ENCODE measurements at regions not wholly inside any gene's neighbourhood (a gene's known extent, or its start where the extent isn't known, plus 50 kb on each side); places are given as distances from the start of the nearest gene placed in this dataset.
A peak's percentile ranks its signal among the peaks of the same experiment; 100 is the strongest.

DNA sequence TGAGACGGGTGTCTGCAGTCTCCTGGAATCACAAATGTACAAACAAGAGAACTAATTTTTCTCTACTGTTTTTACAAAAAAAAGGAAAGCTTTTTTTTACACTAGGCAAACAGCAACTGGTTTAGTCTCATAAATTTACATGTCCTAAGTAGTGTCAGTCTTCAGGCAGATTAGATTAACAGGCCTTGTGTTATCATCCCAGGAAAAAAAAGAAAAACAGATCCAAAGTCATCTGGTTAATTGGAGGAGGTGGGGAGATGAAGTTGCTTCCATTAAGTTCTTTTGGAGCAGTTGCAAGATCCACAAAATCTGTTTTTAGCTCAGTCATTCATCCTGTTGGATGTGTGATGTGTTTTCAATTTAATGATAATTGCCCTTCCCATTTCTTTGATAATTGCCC, 363.5 kb upstream of the ADGRL2 start:
- Histone ChIP-seq H3K36me3 (ENCODE audit: control insufficient read depth in 1 of 2, insufficient read depth in 2 of 2, low read depth in 1 of 2, low read length in 2 of 2) (no peaks in the 10 kb centered on the region), H3K27ac (ENCODE audit: low read length, poor library complexity, severe bottlenecking) (no peak overlapping the region), H3K14ac (ENCODE audit: low read length in 2 of 2) (no peak overlapping the region), H3K9me3 (ENCODE audit: control insufficient read depth, low read length) (no peaks in the 10 kb centered on the region), H4K91ac (ENCODE audit: low read length) (no peak overlapping the region), H3K4me2 (ENCODE audit: low read length, poor library complexity, severe bottlenecking) (no peak overlapping the region), H3K4me3 (ENCODE audit: insufficient read depth in 1 of 2, low read depth in 1 of 2, low read length in 2 of 2) (no peak overlapping the region), H3K79me1 (replicated peaks; ENCODE audit: low read length, poor library complexity, severe bottlenecking) (no peaks in the 10 kb centered on the region), H2AK5ac (ENCODE audit: low read length, severe bottlenecking) (no peak overlapping the region), H3K4me1 (ENCODE audit: control insufficient read depth, insufficient read depth, low read depth, low read length) (no peaks in the 10 kb centered on the region), H2BK12ac (ENCODE audit: low read length in 2 of 2) (no peak overlapping the region), H3K23ac (ENCODE audit: low read length in 2 of 2) (no peak overlapping the region), H2BK15ac (ENCODE audit: low read depth, poor library complexity, severe bottlenecking) (no peak overlapping the region), H3K27me3 (ENCODE audit: control insufficient read depth in 1 of 2, insufficient read depth in 1 of 2, low read length in 2 of 2) (no peaks in the 10 kb centered on the region), H2BK120ac (ENCODE audit: low read depth, low read length) (no peak overlapping the region), H3K4ac (ENCODE audit: low read depth in 1 of 2, low read length in 2 of 2) (no peak overlapping the region), H2AFZ (ENCODE audit: low read depth, low read length) (no peak overlapping the region), H2BK5ac (ENCODE audit: low read depth, low read length, poor library complexity, severe bottlenecking) (no peak overlapping the region), H3K9ac (ENCODE audit: low read length) (no peak overlapping the region), H4K8ac (ENCODE audit: low read length) (no peak overlapping the region), H3K18ac (ENCODE audit: low read depth in 1 of 2, low read length in 2 of 2) (no peak overlapping the region)
- peak; percentile 19 for DNase-seq
- WGBS, result 86% methylated on average over 1 of the region's 1 CpG

DNA sequence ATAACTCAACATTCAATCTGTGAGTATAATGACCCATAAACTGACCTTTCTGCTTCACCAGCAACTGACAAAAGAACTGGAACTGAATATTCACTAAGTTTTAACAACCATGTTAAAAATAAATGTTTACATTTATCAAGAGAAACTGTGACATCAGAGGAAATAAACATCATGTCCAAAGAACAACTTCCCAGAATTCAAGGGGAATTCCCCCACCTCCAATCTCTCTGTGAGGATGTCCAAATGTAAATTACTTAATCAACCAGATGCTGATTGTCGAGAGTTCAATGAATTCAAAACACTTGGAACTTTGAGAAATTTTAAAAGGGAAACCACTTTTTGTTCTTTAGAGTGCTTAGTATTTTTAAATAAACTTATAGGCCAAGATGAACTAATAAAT, 365.6 kb upstream of the ADGRL2 start:
- WGBS, result no CpG with 5 or more reads among the region's 1 CpG

DNA sequence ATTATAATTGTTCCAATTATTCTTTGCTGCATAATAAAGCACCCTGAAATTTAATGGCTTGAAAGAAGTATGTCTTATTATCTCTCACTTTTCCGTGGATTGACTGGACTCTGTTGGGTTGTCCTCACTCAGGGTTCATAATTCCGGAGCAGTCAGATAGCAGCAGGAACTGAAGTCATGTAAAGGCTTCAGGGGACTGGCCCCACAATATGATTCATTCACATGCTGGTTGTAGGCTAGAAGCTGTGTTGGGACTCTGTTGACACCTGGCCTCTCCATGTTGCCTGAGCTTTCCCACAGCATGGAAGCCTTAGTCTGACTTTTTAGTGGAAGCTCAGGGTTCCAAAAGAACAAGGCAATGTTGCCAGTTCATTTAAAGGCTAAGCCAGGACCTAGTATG, 367.1 kb upstream of the ADGRL2 start:
- Histone ChIP-seq H4K8ac (ENCODE audit: low read length) (peak overlapping the region; percentile 97), H2AK5ac (ENCODE audit: low read length, severe bottlenecking) (no peak overlapping the region), H3K27ac (ENCODE audit: low read length, poor library complexity, severe bottlenecking) (no peak overlapping the region), H3K4ac (ENCODE audit: low read depth in 1 of 2, low read length in 2 of 2) (peak overlapping the region; percentile 67 to 97), H2BK5ac (ENCODE audit: low read depth, low read length, poor library complexity, severe bottlenecking) (no peak overlapping the region), H2BK15ac (ENCODE audit: low read depth, poor library complexity, severe bottlenecking) (no peak overlapping the region), H3K27me3 (ENCODE audit: control insufficient read depth in 1 of 2, insufficient read depth in 1 of 2, low read length in 2 of 2) (no peaks in the 10 kb centered on the region), H3K14ac (ENCODE audit: low read length in 2 of 2) (peak overlapping the region in 1 of 2 experiments; percentile 95), H3K18ac (ENCODE audit: low read depth in 1 of 2, low read length in 2 of 2) (peak overlapping the region; percentile 85 to 88), H3K4me3 (ENCODE audit: insufficient read depth in 1 of 2, low read depth in 1 of 2, low read length in 2 of 2) (no peak overlapping the region), H2BK12ac (ENCODE audit: low read length in 2 of 2) (peak overlapping the region; percentile 96 to 97), H2BK120ac (ENCODE audit: low read depth, low read length) (peak overlapping the region; percentile 71), H3K79me1 (replicated peaks; ENCODE audit: low read length, poor library complexity, severe bottlenecking) (no peaks in the 10 kb centered on the region), H3K4me2 (ENCODE audit: low read length, poor library complexity, severe bottlenecking) (no peak overlapping the region), H3K36me3 (ENCODE audit: control insufficient read depth in 1 of 2, insufficient read depth in 2 of 2, low read depth in 1 of 2, low read length in 2 of 2) (no peaks in the 10 kb centered on the region), H4K91ac (ENCODE audit: low read length) (peak overlapping the region; percentile 93), H3K4me1 (ENCODE audit: control insufficient read depth, insufficient read depth, low read depth, low read length) (peaks cover 2% of the 10 kb centered on the region), H3K9ac (ENCODE audit: low read length) (no peak overlapping the region), H3K9me3 (ENCODE audit: control insufficient read depth, low read length) (no peaks in the 10 kb centered on the region), H3K23ac (ENCODE audit: low read length in 2 of 2) (no peak overlapping the region), H2AFZ (ENCODE audit: low read depth, low read length) (no peak overlapping the region)
- peak; percentile 60 for DNase-seq
- 63% methylated on average over 2 of the region's 2 CpGs for WGBS

More for the DNA sequence above, 365.6 kb upstream of the ADGRL2 start:
- Histone ChIP-seq H3K23ac (ENCODE audit: low read length in 2 of 2) (no peak overlapping the region), H2AFZ (ENCODE audit: low read depth, low read length) (no peak overlapping the region), H2BK120ac (ENCODE audit: low read depth, low read length) (no peak overlapping the region), H3K27ac (ENCODE audit: low read length, poor library complexity, severe bottlenecking) (no peak overlapping the region), H3K9ac (ENCODE audit: low read length) (no peak overlapping the region), H3K4me1 (ENCODE audit: control insufficient read depth, insufficient read depth, low read depth, low read length) (peaks cover 2% of the 10 kb centered on the region), H2BK12ac (ENCODE audit: low read length in 2 of 2) (no peak overlapping the region), H3K4me3 (ENCODE audit: insufficient read depth in 1 of 2, low read depth in 1 of 2, low read length in 2 of 2) (no peak overlapping the region), H3K27me3 (ENCODE audit: control insufficient read depth in 1 of 2, insufficient read depth in 1 of 2, low read length in 2 of 2) (no peaks in the 10 kb centered on the region), H3K36me3 (ENCODE audit: control insufficient read depth in 1 of 2, insufficient read depth in 2 of 2, low read depth in 1 of 2, low read length in 2 of 2) (no peaks in the 10 kb centered on the region), H2BK5ac (ENCODE audit: low read depth, low read length, poor library complexity, severe bottlenecking) (no peak overlapping the region), H3K4ac (ENCODE audit: low read depth in 1 of 2, low read length in 2 of 2) (no peak overlapping the region), H3K14ac (ENCODE audit: low read length in 2 of 2) (no peak overlapping the region), H3K18ac (ENCODE audit: low read depth in 1 of 2, low read length in 2 of 2) (no peak overlapping the region), H2AK5ac (ENCODE audit: low read length, severe bottlenecking) (no peak overlapping the region), H4K8ac (ENCODE audit: low read length) (no peak overlapping the region), H3K79me1 (replicated peaks; ENCODE audit: low read length, poor library complexity, severe bottlenecking) (no peaks in the 10 kb centered on the region), H3K4me2 (ENCODE audit: low read length, poor library complexity, severe bottlenecking) (no peak overlapping the region), H4K91ac (ENCODE audit: low read length) (no peak overlapping the region), H2BK15ac (ENCODE audit: low read depth, poor library complexity, severe bottlenecking) (no peak overlapping the region), H3K9me3 (ENCODE audit: control insufficient read depth, low read length) (no peaks in the 10 kb centered on the region)
- DNase-seq, result peak; percentile 87

DNA sequence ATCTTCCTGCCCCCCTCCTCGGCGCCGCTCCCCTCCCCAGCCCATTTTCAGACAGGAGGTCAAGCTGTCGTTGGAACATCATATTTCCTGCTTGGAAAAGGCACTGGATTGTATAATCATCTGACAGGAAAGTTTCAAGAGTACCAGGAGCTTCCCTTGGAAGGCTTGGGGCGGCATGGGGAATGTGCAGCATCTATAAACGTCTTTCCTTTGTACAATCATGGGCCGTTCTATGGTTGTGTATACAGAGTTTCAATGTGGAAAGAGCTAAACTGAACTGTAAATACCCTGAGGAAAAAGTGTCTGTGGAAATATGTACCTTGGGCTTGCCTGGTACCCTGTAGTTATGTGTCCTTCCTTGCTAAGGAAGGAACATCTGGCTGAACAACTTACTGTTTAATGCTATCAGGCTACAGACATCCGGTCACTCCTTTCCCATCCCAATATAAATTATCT, 368.1 kb upstream of the ADGRL2 start:
- Histone ChIP-seq H3K23ac (ENCODE audit: low read length in 2 of 2) (no peak overlapping the region), H2AK5ac (ENCODE audit: low read length, severe bottlenecking) (no peak overlapping the region), H4K8ac (ENCODE audit: low read length) (peak overlapping the region; percentile 87), H3K9me3 (ENCODE audit: control insufficient read depth, low read length) (no peaks in the 10 kb centered on the region), H3K4me1 (ENCODE audit: control insufficient read depth, insufficient read depth, low read depth, low read length) (peaks cover 2% of the 10 kb centered on the region), H2BK5ac (ENCODE audit: low read depth, low read length, poor library complexity, severe bottlenecking) (no peak overlapping the region), H3K79me1 (replicated peaks; ENCODE audit: low read length, poor library complexity, severe bottlenecking) (no peaks in the 10 kb centered on the region), H2BK120ac (ENCODE audit: low read depth, low read length) (peak overlapping the region; percentile 50), H3K4me2 (ENCODE audit: low read length, poor library complexity, severe bottlenecking) (no peak overlapping the region), H3K9ac (ENCODE audit: low read length) (no peak overlapping the region), H2BK15ac (ENCODE audit: low read depth, poor library complexity, severe bottlenecking) (no peak overlapping the region), H3K27me3 (ENCODE audit: control insufficient read depth in 1 of 2, insufficient read depth in 1 of 2, low read length in 2 of 2) (no peaks in the 10 kb centered on the region), H3K14ac (ENCODE audit: low read length in 2 of 2) (no peak overlapping the region), H3K18ac (ENCODE audit: low read depth in 1 of 2, low read length in 2 of 2) (peak overlapping the region in 1 of 2 experiments; percentile 89), H3K36me3 (ENCODE audit: control insufficient read depth in 1 of 2, insufficient read depth in 2 of 2, low read depth in 1 of 2, low read length in 2 of 2) (no peaks in the 10 kb centered on the region), H3K4me3 (ENCODE audit: insufficient read depth in 1 of 2, low read depth in 1 of 2, low read length in 2 of 2) (no peak overlapping the region), H4K91ac (ENCODE audit: low read length) (no peak overlapping the region), H2AFZ (ENCODE audit: low read depth, low read length) (no peak overlapping the region), H3K27ac (ENCODE audit: low read length, poor library complexity, severe bottlenecking) (no peak overlapping the region), H2BK12ac (ENCODE audit: low read length in 2 of 2) (peak overlapping the region; percentile 56 to 95), H3K4ac (ENCODE audit: low read depth in 1 of 2, low read length in 2 of 2) (peak overlapping the region in 1 of 2 experiments; percentile 82)
- WGBS, result 8% methylated on average over 7 of the region's 8 CpGs
- DNase-seq, result peak; percentile 80

Measured in mesenchymal stem cell (in vitro differentiated cells and primary cell).